ENCODE measurements at regions not wholly inside any gene's neighbourhood (a gene's known extent, or its start where the extent isn't known, plus 50 kb on each side); places are given as distances from the start of the nearest gene placed in this dataset.
A peak's percentile ranks its signal among the peaks of the same experiment; 100 is the strongest.

DNA sequence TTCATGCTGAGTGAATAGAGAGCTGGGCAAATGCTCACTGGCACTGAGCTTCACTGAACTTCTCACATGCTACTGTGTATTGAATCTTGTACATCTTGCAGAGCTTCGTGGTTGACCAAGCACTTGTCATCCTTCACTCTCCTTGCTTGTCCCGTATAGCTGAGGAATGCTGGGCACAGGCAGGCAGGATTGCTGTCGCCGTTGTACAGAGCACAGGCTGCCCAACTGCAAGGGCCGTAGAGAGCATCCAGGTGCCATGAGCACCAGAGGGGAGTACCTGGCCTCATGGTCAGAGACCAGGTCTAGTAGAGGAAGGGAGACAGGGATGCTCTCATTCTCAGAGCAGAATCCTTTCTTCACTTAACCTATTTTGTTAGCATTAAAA, 99.8 kb upstream of the RET start:
- Histone ChIP-seq H3K9me3 (ENCODE audit: control insufficient read depth in 1 of 2, insufficient read depth in 1 of 2, low read length in 2 of 2) (no peaks in the 10 kb centered on the region), H3K36me3 (ENCODE audit: insufficient read depth, low read length) (no peaks in the 10 kb centered on the region), H3K27me3 (ENCODE audit: control insufficient read depth in 1 of 2, insufficient read depth in 2 of 2, low read length in 2 of 2) (no peaks in the 10 kb centered on the region), H3K27ac (ENCODE audit: low read depth in 1 of 2, low read length in 2 of 2) (no peak overlapping the region), H3K4me1 (ENCODE audit: insufficient read depth, low read length) (no peaks in the 10 kb centered on the region), H3K4me3 (ENCODE audit: low read length) (no peak overlapping the region)
- Mint-ChIP-seq H3K27me3 (no peaks in the 10 kb centered on the region), H3K4me1 (ENCODE audit: low read depth) (no peaks in the 10 kb centered on the region), H3K36me3 (ENCODE audit: low read depth) (no peaks in the 10 kb centered on the region), H3K27ac (no peak overlapping the region), H3K4me3 (no peak overlapping the region), H3K9me3 (no peaks in the 10 kb centered on the region)
- intact Hi-C loops (cut with DNase I, micrococcal nuclease): no loop called here
- POLR2A ChIA-PET: no interaction called here
- TF ChIP-seq CTCF (IDR thresholded peaks at IDR 0.05): no peak
- DNase-seq (no peak), ATAC-seq (ENCODE audit: poor library complexity) (no peak)
- CTCF ChIA-PET: no interaction called here

DNA sequence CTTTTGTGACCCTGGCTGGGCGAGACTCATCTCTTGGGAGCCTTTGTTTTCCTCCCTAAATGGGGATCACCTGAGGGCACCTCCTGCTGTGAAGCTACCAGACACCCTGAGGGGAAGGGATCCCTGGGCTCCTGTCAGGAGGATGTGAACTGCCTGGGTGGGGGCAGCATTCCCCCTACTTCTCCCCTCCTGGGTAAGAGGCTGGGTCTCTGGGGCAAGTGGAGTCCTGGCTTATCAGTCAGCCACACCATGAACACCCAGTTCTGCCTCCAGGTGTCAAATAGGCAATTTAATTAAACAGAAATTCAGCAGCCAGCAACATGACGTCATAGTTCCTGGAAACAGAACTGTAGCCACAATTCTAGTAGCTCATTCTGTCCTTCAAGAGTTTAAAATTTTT, 97.7 kb upstream of the RET start:
- CTCF ChIA-PET: no interaction called here
- H3K9me3 Mint-ChIP-seq: no peaks in the 10 kb centered on the region
- H3K27me3 Mint-ChIP-seq: no peaks in the 10 kb centered on the region
- H3K36me3 Mint-ChIP-seq (ENCODE audit: low read depth): no peaks in the 10 kb centered on the region
- Histone ChIP-seq H3K36me3 (ENCODE audit: insufficient read depth, low read length) (no peaks in the 10 kb centered on the region), H3K4me1 (ENCODE audit: insufficient read depth, low read length) (no peaks in the 10 kb centered on the region), H3K4me3 (ENCODE audit: low read length) (no peak overlapping the region), H3K27ac (ENCODE audit: low read depth in 1 of 2, low read length in 2 of 2) (no peak overlapping the region), H3K9me3 (ENCODE audit: control insufficient read depth in 1 of 2, insufficient read depth in 1 of 2, low read length in 2 of 2) (no peaks in the 10 kb centered on the region), H3K27me3 (ENCODE audit: control insufficient read depth in 1 of 2, insufficient read depth in 2 of 2, low read length in 2 of 2) (no peaks in the 10 kb centered on the region)
- POLR2A ChIA-PET: no interaction called here
- TF ChIP-seq CTCF (IDR thresholded peaks at IDR 0.05): no peak
- intact Hi-C loops (cut with DNase I, micrococcal nuclease): no loop called here
- H3K4me3 Mint-ChIP-seq: no peak overlapping the region
- no peaks in the 10 kb centered on the region for H3K4me1 Mint-ChIP-seq (ENCODE audit: low read depth)
- DNase-seq (no peak), ATAC-seq (ENCODE audit: poor library complexity) (no peak)
- no peak overlapping the region for H3K27ac Mint-ChIP-seq

DNA sequence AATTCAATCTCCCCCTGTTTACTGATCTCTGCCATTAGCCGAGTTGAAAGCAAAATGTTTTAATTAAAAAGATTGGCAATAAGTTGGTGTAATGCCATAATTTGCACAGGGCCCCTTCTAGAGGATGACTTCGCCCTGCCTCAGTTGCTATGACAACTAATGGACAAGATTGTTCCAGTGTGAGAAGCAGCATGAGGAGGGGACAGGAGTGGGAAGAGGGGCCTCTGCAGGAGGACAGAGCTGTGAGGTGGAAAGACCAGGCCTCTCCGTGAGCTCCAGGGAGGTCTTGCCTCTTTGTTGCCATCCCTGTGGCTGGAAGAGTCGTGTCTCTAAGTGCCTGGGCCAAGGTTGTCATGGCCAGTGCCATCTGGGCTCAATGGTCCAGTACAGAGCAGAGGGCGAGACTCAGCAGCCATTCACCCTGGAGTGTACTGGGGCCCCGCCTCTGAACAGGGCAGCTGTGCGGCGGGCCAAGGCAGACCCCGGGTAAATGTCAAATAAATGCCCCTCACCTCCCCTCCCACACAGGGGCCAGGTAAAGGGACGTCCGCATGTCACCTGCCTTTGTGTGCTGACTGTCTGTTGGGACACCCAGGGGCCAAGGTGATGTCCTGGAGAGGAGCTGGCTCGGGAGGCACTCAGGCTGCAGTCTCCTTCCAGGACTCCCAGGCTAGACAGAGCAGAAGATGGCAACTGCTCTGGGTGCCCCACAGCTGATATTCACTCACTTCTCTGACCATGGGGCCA, 97.0 kb upstream of the RET start:
- no peaks in the 10 kb centered on the region for H3K27me3 Mint-ChIP-seq
- no peaks in the 10 kb centered on the region for H3K4me1 Mint-ChIP-seq (ENCODE audit: low read depth)
- ATAC-seq (ENCODE audit: poor library complexity) (no peak), DNase-seq (peak in 1 of 14 experiments; percentile 2)
- H3K4me3 Mint-ChIP-seq: no peak overlapping the region
- no peaks in the 10 kb centered on the region for H3K9me3 Mint-ChIP-seq
- ChIA-PET POLR2A (no interaction called here), CTCF (no interaction called here)
- no peak overlapping the region for H3K27ac ChIP-seq (ENCODE audit: low read depth in 1 of 2, low read length in 2 of 2)
- no peaks in the 10 kb centered on the region for H3K27me3 ChIP-seq (ENCODE audit: control insufficient read depth in 1 of 2, insufficient read depth in 2 of 2, low read length in 2 of 2)
- intact Hi-C loops (cut with DNase I, micrococcal nuclease): no loop called here
- no peaks in the 10 kb centered on the region for H3K9me3 ChIP-seq (ENCODE audit: control insufficient read depth in 1 of 2, insufficient read depth in 1 of 2, low read length in 2 of 2)
- no peak for TF ChIP-seq CTCF (IDR thresholded peaks at IDR 0.05)
- H3K27ac Mint-ChIP-seq: no peak overlapping the region
- no peaks in the 10 kb centered on the region for H3K36me3 ChIP-seq (ENCODE audit: insufficient read depth, low read length)
- no peak overlapping the region for H3K4me3 ChIP-seq (ENCODE audit: low read length)
- H3K36me3 Mint-ChIP-seq (ENCODE audit: low read depth): no peaks in the 10 kb centered on the region
- no peaks in the 10 kb centered on the region for H3K4me1 ChIP-seq (ENCODE audit: insufficient read depth, low read length)
